ENCODE measurements at regions not wholly inside any gene's neighbourhood (a gene's known extent, or its start where the extent isn't known, plus 50 kb on each side); places are given as distances from the start of the nearest gene placed in this dataset.

DNA sequence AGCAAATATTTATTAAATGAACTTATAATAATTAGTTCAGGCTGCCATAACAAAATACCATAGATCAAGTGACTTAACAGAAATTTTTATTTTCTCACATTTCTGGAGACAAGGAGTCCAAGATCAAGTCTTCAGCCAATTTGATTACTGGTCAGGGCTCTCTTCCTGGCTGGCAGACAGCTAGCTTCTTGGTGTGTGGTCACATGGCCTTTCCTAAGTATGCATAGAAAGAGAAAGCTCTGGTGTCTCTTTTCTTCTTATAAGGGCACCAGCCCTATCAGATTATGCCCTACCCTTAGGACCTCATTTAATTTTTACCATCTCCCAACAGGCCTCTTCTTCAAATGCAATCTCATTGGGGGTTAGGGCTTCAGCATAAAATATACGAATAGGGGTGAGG is 438.5 kb upstream of the INTU start:
- TF ChIP-seq ZNF416 (CRISPR knock-in tag; IDR thresholded peaks at IDR 0.05), result no peak
- no peak for TF ChIP-seq SP1 (CRISPR knock-in tag; conservative IDR thresholded peaks at IDR 0.05)
- TF ChIP-seq, protein P1, sequence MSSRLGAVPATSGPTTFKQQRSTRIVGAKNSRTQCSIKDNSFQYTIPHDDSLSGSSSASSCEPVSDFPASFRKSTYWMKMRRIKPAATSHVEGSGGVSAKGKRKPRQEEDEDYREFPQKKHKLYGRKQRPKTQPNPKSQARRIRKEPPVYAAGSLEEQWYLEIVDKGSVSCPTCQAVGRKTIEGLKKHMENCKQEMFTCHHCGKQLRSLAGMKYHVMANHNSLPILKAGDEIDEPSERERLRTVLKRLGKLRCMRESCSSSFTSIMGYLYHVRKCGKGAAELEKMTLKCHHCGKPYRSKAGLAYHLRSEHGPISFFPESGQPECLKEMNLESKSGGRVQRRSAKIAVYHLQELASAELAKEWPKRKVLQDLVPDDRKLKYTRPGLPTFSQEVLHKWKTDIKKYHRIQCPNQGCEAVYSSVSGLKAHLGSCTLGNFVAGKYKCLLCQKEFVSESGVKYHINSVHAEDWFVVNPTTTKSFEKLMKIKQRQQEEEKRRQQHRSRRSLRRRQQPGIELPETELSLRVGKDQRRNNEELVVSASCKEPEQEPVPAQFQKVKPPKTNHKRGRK (CRISPR knock-in tag; IDR thresholded peaks at IDR 0.05; ENCODE audit: borderline replicate concordance), result no peak
- no peak for TF ChIP-seq ZNF138 (CRISPR knock-in tag; conservative IDR thresholded peaks at IDR 0.05)
- no peak for TF ChIP-seq CREB1 (CRISPR knock-in tag; IDR thresholded peaks at IDR 0.05)
- TF ChIP-seq, protein P2, sequence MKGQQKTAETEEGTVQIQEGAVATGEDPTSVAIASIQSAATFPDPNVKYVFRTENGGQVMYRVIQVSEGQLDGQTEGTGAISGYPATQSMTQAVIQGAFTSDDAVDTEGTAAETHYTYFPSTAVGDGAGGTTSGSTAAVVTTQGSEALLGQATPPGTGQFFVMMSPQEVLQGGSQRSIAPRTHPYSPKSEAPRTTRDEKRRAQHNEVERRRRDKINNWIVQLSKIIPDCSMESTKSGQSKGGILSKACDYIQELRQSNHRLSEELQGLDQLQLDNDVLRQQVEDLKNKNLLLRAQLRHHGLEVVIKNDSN (CRISPR knock-in tag; IDR thresholded peaks at IDR 0.05), result no peak
- TF ChIP-seq CREM (CRISPR knock-in tag; IDR thresholded peaks at IDR 0.05), result no peak
- no peak for TF ChIP-seq NR3C1 (CRISPR knock-in tag; conservative IDR thresholded peaks at IDR 0.05; ENCODE audit: low read depth)
- TF ChIP-seq ZBTB21 (CRISPR knock-in tag; IDR thresholded peaks at IDR 0.05; ENCODE audit: borderline replicate concordance), result no peak
- no peak for TF ChIP-seq RORB (CRISPR knock-in tag; IDR thresholded peaks at IDR 0.05)
- ChIA-PET CTCF (no interaction called here), POLR2A (no interaction called here)
- ATAC-seq (no peak), DNase-seq (ENCODE audit: low spot score) (no peak)
- Mint-ChIP-seq H3K9me3 (peaks cover 28% of the 10 kb centered on the region), H3K4me3 (no peak overlapping the region), H3K27ac (no peak overlapping the region), H3K4me1 (no peaks in the 10 kb centered on the region), H3K27me3 (ENCODE audit: low read depth) (no peaks in the 10 kb centered on the region), H3K36me3 (peaks cover 7% of the 10 kb centered on the region)

DNA sequence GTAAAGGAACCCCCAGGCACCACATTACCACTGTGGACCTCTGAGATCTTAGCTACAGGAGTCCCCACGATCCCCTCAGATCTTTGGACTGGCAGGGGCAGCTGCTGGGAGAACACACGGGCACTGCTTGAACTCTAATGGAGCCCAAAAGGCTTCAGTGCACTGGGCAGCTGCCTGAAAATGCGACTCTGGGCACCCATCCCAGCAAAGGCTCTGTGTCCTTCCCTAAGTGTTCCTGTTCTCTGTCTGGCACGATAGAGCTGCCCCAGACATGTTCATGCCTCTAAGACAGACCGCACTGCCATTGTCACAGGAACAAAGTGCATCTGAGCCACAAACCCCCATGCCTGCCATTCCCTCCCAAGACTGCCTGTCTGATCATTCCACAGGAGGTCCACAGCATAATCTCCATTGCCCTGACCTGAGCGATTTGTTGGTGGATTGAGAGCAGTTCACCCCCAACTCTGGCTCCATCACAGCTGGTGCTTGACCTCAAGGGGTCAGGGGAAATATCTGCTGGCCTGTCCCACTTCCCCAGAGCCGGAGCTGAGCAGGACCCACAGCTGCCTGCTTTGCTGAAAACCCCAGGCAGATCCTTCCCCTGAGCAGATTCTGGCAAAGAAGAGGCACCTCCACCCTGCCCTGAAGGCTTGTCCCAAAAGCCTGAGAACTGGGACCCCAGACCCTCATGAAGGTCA is 436.0 kb upstream of the INTU start:
- TF ChIP-seq, protein P3, sequence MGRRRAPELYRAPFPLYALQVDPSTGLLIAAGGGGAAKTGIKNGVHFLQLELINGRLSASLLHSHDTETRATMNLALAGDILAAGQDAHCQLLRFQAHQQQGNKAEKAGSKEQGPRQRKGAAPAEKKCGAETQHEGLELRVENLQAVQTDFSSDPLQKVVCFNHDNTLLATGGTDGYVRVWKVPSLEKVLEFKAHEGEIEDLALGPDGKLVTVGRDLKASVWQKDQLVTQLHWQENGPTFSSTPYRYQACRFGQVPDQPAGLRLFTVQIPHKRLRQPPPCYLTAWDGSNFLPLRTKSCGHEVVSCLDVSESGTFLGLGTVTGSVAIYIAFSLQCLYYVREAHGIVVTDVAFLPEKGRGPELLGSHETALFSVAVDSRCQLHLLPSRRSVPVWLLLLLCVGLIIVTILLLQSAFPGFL (CRISPR knock-in tag; IDR thresholded peaks at IDR 0.05; ENCODE audit: borderline replicate concordance), result no peak
- no peak for TF ChIP-seq CREB1 (CRISPR knock-in tag; IDR thresholded peaks at IDR 0.05)
- no peak for TF ChIP-seq SP1 (CRISPR knock-in tag; conservative IDR thresholded peaks at IDR 0.05)
- TF ChIP-seq, protein P4, sequence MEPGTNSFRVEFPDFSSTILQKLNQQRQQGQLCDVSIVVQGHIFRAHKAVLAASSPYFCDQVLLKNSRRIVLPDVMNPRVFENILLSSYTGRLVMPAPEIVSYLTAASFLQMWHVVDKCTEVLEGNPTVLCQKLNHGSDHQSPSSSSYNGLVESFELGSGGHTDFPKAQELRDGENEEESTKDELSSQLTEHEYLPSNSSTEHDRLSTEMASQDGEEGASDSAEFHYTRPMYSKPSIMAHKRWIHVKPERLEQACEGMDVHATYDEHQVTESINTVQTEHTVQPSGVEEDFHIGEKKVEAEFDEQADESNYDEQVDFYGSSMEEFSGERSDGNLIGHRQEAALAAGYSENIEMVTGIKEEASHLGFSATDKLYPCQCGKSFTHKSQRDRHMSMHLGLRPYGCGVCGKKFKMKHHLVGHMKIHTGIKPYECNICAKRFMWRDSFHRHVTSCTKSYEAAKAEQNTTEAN (CRISPR knock-in tag; IDR thresholded peaks at IDR 0.05), result no peak
- TF ChIP-seq PRRX2 (CRISPR knock-in tag; IDR thresholded peaks at IDR 0.05), result no peak
- TF ChIP-seq, protein P5, sequence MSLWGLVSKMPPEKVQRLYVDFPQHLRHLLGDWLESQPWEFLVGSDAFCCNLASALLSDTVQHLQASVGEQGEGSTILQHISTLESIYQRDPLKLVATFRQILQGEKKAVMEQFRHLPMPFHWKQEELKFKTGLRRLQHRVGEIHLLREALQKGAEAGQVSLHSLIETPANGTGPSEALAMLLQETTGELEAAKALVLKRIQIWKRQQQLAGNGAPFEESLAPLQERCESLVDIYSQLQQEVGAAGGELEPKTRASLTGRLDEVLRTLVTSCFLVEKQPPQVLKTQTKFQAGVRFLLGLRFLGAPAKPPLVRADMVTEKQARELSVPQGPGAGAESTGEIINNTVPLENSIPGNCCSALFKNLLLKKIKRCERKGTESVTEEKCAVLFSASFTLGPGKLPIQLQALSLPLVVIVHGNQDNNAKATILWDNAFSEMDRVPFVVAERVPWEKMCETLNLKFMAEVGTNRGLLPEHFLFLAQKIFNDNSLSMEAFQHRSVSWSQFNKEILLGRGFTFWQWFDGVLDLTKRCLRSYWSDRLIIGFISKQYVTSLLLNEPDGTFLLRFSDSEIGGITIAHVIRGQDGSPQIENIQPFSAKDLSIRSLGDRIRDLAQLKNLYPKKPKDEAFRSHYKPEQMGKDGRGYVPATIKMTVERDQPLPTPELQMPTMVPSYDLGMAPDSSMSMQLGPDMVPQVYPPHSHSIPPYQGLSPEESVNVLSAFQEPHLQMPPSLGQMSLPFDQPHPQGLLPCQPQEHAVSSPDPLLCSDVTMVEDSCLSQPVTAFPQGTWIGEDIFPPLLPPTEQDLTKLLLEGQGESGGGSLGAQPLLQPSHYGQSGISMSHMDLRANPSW (CRISPR knock-in tag; conservative IDR thresholded peaks at IDR 0.05; ENCODE audit: low read depth), result no peak
- no peak for TF ChIP-seq HMGA2 (CRISPR knock-in tag; IDR thresholded peaks at IDR 0.05)
- no peak for TF ChIP-seq JUN (CRISPR knock-in tag; IDR thresholded peaks at IDR 0.05)
- no peak for TF ChIP-seq SMAD4 (CRISPR knock-in tag; IDR thresholded peaks at IDR 0.05)
- TF ChIP-seq, protein P6, sequence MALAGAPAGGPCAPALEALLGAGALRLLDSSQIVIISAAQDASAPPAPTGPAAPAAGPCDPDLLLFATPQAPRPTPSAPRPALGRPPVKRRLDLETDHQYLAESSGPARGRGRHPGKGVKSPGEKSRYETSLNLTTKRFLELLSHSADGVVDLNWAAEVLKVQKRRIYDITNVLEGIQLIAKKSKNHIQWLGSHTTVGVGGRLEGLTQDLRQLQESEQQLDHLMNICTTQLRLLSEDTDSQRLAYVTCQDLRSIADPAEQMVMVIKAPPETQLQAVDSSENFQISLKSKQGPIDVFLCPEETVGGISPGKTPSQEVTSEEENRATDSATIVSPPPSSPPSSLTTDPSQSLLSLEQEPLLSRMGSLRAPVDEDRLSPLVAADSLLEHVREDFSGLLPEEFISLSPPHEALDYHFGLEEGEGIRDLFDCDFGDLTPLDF (CRISPR knock-in tag; IDR thresholded peaks at IDR 0.05), result no peak
- no peak for TF ChIP-seq NFYB (CRISPR knock-in tag; conservative IDR thresholded peaks at IDR 0.05; ENCODE audit: low read depth)
- TF ChIP-seq, protein P7, sequence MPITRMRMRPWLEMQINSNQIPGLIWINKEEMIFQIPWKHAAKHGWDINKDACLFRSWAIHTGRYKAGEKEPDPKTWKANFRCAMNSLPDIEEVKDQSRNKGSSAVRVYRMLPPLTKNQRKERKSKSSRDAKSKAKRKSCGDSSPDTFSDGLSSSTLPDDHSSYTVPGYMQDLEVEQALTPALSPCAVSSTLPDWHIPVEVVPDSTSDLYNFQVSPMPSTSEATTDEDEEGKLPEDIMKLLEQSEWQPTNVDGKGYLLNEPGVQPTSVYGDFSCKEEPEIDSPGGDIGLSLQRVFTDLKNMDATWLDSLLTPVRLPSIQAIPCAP (CRISPR knock-in tag; IDR thresholded peaks at IDR 0.05), result no peak
- TF ChIP-seq, protein P8, sequence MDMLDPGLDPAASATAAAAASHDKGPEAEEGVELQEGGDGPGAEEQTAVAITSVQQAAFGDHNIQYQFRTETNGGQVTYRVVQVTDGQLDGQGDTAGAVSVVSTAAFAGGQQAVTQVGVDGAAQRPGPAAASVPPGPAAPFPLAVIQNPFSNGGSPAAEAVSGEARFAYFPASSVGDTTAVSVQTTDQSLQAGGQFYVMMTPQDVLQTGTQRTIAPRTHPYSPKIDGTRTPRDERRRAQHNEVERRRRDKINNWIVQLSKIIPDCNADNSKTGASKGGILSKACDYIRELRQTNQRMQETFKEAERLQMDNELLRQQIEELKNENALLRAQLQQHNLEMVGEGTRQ (CRISPR knock-in tag; IDR thresholded peaks at IDR 0.05), result no peak
- TF ChIP-seq TP53 (CRISPR knock-in tag; IDR thresholded peaks at IDR 0.05), result no peak
- no peak for TF ChIP-seq ESRRA (CRISPR knock-in tag; IDR thresholded peaks at IDR 0.05; ENCODE audit: borderline replicate concordance)
- no peak for TF ChIP-seq CBFB (CRISPR knock-in tag; IDR thresholded peaks at IDR 0.05; ENCODE audit: low read depth)
- TF ChIP-seq, protein P9, sequence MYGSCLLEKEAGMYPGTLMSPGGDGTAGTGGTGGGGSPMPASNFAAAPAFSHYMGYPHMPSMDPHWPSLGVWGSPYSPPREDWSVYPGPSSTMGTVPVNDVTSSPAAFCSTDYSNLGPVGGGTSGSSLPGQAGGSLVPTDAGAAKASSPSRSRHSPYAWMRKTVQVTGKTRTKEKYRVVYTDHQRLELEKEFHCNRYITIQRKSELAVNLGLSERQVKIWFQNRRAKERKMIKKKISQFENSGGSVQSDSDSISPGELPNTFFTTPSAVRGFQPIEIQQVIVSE (CRISPR knock-in tag; IDR thresholded peaks at IDR 0.05; ENCODE audit: borderline replicate concordance), result no peak
- no peak for ATAC-seq
- Mint-ChIP-seq H3K4me1 (no peaks in the 10 kb centered on the region), H3K27ac (no peak overlapping the region), H3K36me3 (peaks cover 7% of the 10 kb centered on the region), H3K9me3 (peaks cover 35% of the 10 kb centered on the region), H3K27me3 (ENCODE audit: low read depth) (no peaks in the 10 kb centered on the region), H3K4me3 (no peak overlapping the region)
- ChIA-PET CTCF (no interaction called here), POLR2A (no interaction called here)
- no peak for DNase-seq (ENCODE audit: low spot score)
